H7 (cell line): ENCODE measurements at regions not wholly inside any gene's neighbourhood (a gene's known extent, or its start where the extent isn't known, plus 50 kb on each side); places are given as distances from the start of the nearest gene placed in this dataset.

Experiments
- DNase-seq: peaks from one replicate; pipeline ENCODE4 v3.0.0; 2012
- H3K27me3 ChIP-seq: 2 replicates; pipeline ENCODE4 v1.6.0; 2011; ENCODE audit warnings: mild to moderate bottlenecking, low read length; ENCODE audit not compliant: control insufficient read depth, insufficient read depth
- H3K36me3 ChIP-seq: replicated peaks from 2 replicates; pipeline ENCODE4 v1.5.1; 2011; ENCODE audit warnings: low read length; ENCODE audit not compliant: control insufficient read depth, insufficient read depth
- H3K4me3 ChIP-seq: 2 replicates; pipeline ENCODE4 v1.5.1; 2011; ENCODE audit warnings: low read depth, mild to moderate bottlenecking, control low read depth, low read length, moderate library complexity; ENCODE audit not compliant: insufficient read depth

- no peak for DNase-seq
- H3K36me3 ChIP-seq, result no peaks in the 10 kb centered on the region
- H3K4me3 ChIP-seq, result no peak overlapping the region
- H3K27me3 ChIP-seq, result no peaks in the 10 kb centered on the region
These were observed 203.9 kb upstream of the VSTM2A start for GRCh38 chr7:54338319-54338718.

GRCh38 chr7:54339073-54339472 is 203.1 kb upstream of the VSTM2A start:
- Histone ChIP-seq H3K36me3 (no peaks in the 10 kb centered on the region), H3K27me3 (no peaks in the 10 kb centered on the region), H3K4me3 (no peak overlapping the region)
- DNase-seq, result no peak

GRCh38 chr7:54342458-54342857 is 199.7 kb upstream of the VSTM2A start:
- no peak for DNase-seq
- Histone ChIP-seq H3K36me3 (no peaks in the 10 kb centered on the region), H3K27me3 (no peaks in the 10 kb centered on the region), H3K4me3 (no peak overlapping the region)

- no peak for DNase-seq
- H3K36me3 ChIP-seq, result no peaks in the 10 kb centered on the region
These were observed 198.7 kb upstream of the VSTM2A start for GRCh38 chr7:54343511-54343910.

GRCh38 chr7:54345746-54346145 is 196.4 kb upstream of the VSTM2A start:
- H3K4me3 ChIP-seq, result no peak overlapping the region

More at GRCh38 chr7:54343511-54343910, 198.7 kb upstream of the VSTM2A start:
- H3K4me3 ChIP-seq, result no peak overlapping the region
- no peaks in the 10 kb centered on the region for H3K27me3 ChIP-seq

GRCh38 chr7:54349229-54349628 is 192.9 kb upstream of the VSTM2A start:
- Histone ChIP-seq H3K4me3 (no peak overlapping the region), H3K36me3 (no peaks in the 10 kb centered on the region), H3K27me3 (no peaks in the 10 kb centered on the region)
- no peak for DNase-seq

More at GRCh38 chr7:54345746-54346145, 196.4 kb upstream of the VSTM2A start:
- no peak for DNase-seq
- no peaks in the 10 kb centered on the region for H3K27me3 ChIP-seq
- no peaks in the 10 kb centered on the region for H3K36me3 ChIP-seq

- Histone ChIP-seq H3K36me3 (no peaks in the 10 kb centered on the region), H3K27me3 (no peaks in the 10 kb centered on the region), H3K4me3 (no peak overlapping the region)
- DNase-seq, result no peak
These were observed 187.7 kb upstream of the VSTM2A start for GRCh38 chr7:54354436-54354835.

- no peak for DNase-seq
- Histone ChIP-seq H3K36me3 (no peaks in the 10 kb centered on the region), H3K4me3 (no peak overlapping the region), H3K27me3 (no peaks in the 10 kb centered on the region)
These were observed 186.3 kb upstream of the VSTM2A start for GRCh38 chr7:54355842-54356241.

- no peak for DNase-seq
- H3K4me3 ChIP-seq, result no peak overlapping the region
- no peaks in the 10 kb centered on the region for H3K27me3 ChIP-seq
- no peaks in the 10 kb centered on the region for H3K36me3 ChIP-seq
These were observed 181.9 kb upstream of the VSTM2A start for GRCh38 chr7:54360075-54360840.

GRCh38 chr7:54390565-54390964 is 151.6 kb upstream of the VSTM2A start:
- Histone ChIP-seq H3K27me3 (no peaks in the 10 kb centered on the region), H3K36me3 (no peaks in the 10 kb centered on the region), H3K4me3 (no peak overlapping the region)
- no peak for DNase-seq

GRCh38 chr7:54392935-54393334 is 149.2 kb upstream of the VSTM2A start:
- H3K36me3 ChIP-seq, result no peaks in the 10 kb centered on the region
- H3K27me3 ChIP-seq, result no peaks in the 10 kb centered on the region
- DNase-seq, result no peak
- no peak overlapping the region for H3K4me3 ChIP-seq

- no peaks in the 10 kb centered on the region for H3K27me3 ChIP-seq
- DNase-seq, result no peak
- H3K4me3 ChIP-seq, result no peak overlapping the region
- no peaks in the 10 kb centered on the region for H3K36me3 ChIP-seq
These were observed 147.3 kb upstream of the VSTM2A start for GRCh38 chr7:54394834-54395233.

- H3K27me3 ChIP-seq, result no peaks in the 10 kb centered on the region
- H3K36me3 ChIP-seq, result no peaks in the 10 kb centered on the region
- H3K4me3 ChIP-seq, result no peak overlapping the region
- DNase-seq, result no peak
These were observed 144.2 kb upstream of the VSTM2A start for GRCh38 chr7:54397836-54398612.

GRCh38 chr7:54398863-54399262 is 143.3 kb upstream of the VSTM2A start:
- Histone ChIP-seq H3K36me3 (no peaks in the 10 kb centered on the region), H3K27me3 (no peaks in the 10 kb centered on the region), H3K4me3 (no peak overlapping the region)
- DNase-seq, result no peak

GRCh38 chr7:54409917-54410316 is 132.3 kb upstream of the VSTM2A start:
- no peak overlapping the region for H3K4me3 ChIP-seq
- no peak for DNase-seq
- no peaks in the 10 kb centered on the region for H3K27me3 ChIP-seq
- no peaks in the 10 kb centered on the region for H3K36me3 ChIP-seq
